GM19351 (cell line): ENCODE measurements at regions not wholly inside any gene's neighbourhood (a gene's known extent, or its start where the extent isn't known, plus 50 kb on each side); places are given as distances from the start of the nearest gene placed in this dataset.

Experiments used
- ATAC-seq: cut with Tn5 transposase; IDR thresholded peaks from one replicate; pipeline ENCODE4 v1.9.1; 2021; ENCODE audit warnings: mild to moderate bottlenecking, moderate library complexity; ENCODE audit not compliant: unreplicated experiment

- ATAC-seq: no peak
Measured at GRCh38 chr9:23302281-23302680, 523.8 kb downstream of the ELAVL2 start.

- no peak for ATAC-seq
Measured at GRCh38 chr9:23306731-23307130, 519.3 kb downstream of the ELAVL2 start.

GRCh38 chr9:23307731-23308513 lies 518.1 kb downstream of the ELAVL2 start:
- no peak for ATAC-seq

- ATAC-seq: no peak
Measured at GRCh38 chr9:23309800-23310199, 516.2 kb downstream of the ELAVL2 start.

- ATAC-seq: no peak
Measured at GRCh38 chr9:23314247-23314646, 511.8 kb downstream of the ELAVL2 start.

- ATAC-seq: no peak
Measured at GRCh38 chr9:23319092-23319491, 506.9 kb downstream of the ELAVL2 start.

- no peak for ATAC-seq
Measured at GRCh38 chr9:23321049-23321448, 505.0 kb downstream of the ELAVL2 start.

GRCh38 chr9:23322392-23322791 lies 503.6 kb downstream of the ELAVL2 start:
- no peak for ATAC-seq

GRCh38 chr9:23324511-23324910 lies 501.5 kb downstream of the ELAVL2 start:
- ATAC-seq: no peak

- no peak for ATAC-seq
Measured at GRCh38 chr9:23326597-23326996, 499.4 kb downstream of the ELAVL2 start.

- ATAC-seq: no peak
Measured at GRCh38 chr9:23341346-23341745, 484.7 kb downstream of the ELAVL2 start.

- ATAC-seq: no peak
Measured at GRCh38 chr9:23342291-23342690, 483.7 kb downstream of the ELAVL2 start.

- no peak for ATAC-seq
Measured at GRCh38 chr9:23343226-23343625, 482.8 kb downstream of the ELAVL2 start.

GRCh38 chr9:23361096-23361495 lies 464.9 kb downstream of the ELAVL2 start:
- no peak for ATAC-seq

- ATAC-seq: no peak
Measured at GRCh38 chr9:23372703-23373102, 453.3 kb downstream of the ELAVL2 start.

GRCh38 chr9:23375511-23375910 lies 450.5 kb downstream of the ELAVL2 start:
- no peak for ATAC-seq

- ATAC-seq: no peak
Measured at GRCh38 chr9:23379842-23380241, 446.2 kb downstream of the ELAVL2 start.

- no peak for ATAC-seq
Measured at GRCh38 chr9:23380821-23381220, 445.2 kb downstream of the ELAVL2 start.

GRCh38 chr9:23382418-23382817 lies 443.6 kb downstream of the ELAVL2 start:
- ATAC-seq: no peak

- no peak for ATAC-seq
Measured at GRCh38 chr9:23394189-23394588, 431.9 kb downstream of the ELAVL2 start.

- ATAC-seq: no peak
Measured at GRCh38 chr9:23408874-23409273, 417.2 kb downstream of the ELAVL2 start.

- ATAC-seq: no peak
Measured at GRCh38 chr9:23412046-23412445, 414.0 kb downstream of the ELAVL2 start.

- ATAC-seq: no peak
Measured at GRCh38 chr9:23412458-23412857, 413.6 kb downstream of the ELAVL2 start.
